GM18502 (cell line): ENCODE measurements at regions not wholly inside any gene's neighbourhood (a gene's known extent, or its start where the extent isn't known, plus 50 kb on each side); places are given as distances from the start of the nearest gene placed in this dataset.

Experiments
- ATAC-seq: cut with Tn5 transposase; IDR thresholded peaks from one replicate; pipeline ENCODE4 v1.9.1; 2021; ENCODE audit warnings: mild to moderate bottlenecking; ENCODE audit not compliant: unreplicated experiment, poor library complexity

GRCh38 chr2:7448578-7449264 is 531.5 kb downstream of the RNF144A start:
- ATAC-seq, result no peak

- ATAC-seq, result no peak
These were observed 532.1 kb downstream of the RNF144A start for GRCh38 chr2:7449298-7449697.

GRCh38 chr2:7450188-7450832 is 533.1 kb downstream of the RNF144A start:
- ATAC-seq, result no peak

- ATAC-seq, result no peak
These were observed 533.6 kb downstream of the RNF144A start for GRCh38 chr2:7450833-7451190.

GRCh38 chr2:7452110-7452876 is 535.1 kb downstream of the RNF144A start:
- no peak for ATAC-seq

DNA sequence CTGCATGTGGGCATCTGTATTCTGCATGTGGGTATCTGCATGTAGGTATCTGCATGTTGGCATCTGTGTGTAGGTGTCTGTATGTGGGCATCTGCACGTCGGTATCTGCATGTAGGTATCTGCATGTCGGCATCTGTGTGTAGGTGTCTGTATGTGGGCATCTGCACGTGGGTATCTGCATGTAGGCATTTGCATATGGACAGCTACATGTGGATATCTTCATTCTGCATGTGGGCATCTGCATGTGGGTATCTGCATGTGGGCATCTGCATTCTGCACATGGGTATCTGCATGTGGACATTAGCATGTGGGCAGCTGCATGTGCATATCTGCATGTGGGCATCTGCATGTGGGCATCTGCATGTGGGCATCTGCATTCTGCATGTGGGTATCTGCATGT is 537.4 kb downstream of the RNF144A start:
- ATAC-seq, result no peak

DNA sequence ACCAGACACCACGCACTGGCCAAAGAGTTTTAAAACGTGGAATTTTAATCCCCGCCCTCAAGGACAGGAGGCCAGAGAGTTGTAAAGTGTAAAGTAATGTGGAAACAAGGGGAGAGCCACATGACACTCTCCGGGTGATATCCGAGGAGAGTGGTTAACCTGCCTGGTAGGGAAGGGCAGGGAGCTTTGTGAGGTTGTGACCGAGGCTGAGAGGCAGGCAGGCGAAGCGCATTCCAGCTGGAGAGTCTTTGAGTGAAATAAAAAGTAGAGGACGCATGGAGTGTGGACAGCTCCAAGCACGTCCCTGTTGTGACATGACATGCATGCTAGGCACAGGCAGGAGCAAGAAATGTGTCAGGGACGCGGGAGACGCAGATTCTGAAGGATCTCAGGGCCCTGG is 539.5 kb downstream of the RNF144A start:
- ATAC-seq, result no peak

DNA sequence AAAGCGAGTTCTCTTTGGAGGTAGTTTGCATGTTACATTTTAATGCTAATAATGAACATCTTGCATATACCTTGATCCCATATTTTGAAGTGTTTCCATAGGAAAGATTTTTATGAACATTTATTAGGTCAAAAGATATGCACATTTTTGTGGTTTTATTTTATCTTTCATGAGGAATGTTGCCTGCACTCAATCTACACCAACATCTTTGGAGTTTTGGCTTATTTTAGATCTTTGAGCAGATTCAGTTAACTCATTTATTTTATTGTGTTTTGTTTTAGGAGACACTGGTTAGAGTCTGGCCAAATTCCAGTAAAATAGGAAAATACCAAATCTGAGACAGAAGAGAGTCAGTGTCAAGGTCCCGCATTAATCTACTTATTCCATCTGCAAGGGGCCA is 540.9 kb downstream of the RNF144A start:
- no peak for ATAC-seq

- ATAC-seq, result no peak
These were observed 550.7 kb downstream of the RNF144A start for GRCh38 chr2:7467782-7468447.

DNA sequence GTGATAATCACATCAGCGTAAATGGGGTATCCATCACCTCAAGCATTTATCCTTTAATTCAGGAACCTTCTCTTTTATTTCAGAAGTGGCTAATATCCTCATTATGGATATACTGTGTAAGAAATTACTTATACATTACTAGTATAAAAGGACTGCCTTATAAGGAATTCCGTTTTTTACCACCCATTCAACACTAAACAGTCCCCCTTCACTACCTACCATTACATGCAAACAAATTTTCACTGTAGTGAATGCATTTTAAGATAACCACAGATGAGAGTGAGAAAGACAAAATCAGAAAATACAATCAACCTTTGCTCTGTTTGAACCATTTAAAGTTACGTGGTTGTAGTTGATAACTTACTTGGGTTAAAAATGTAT is 551.2 kb downstream of the RNF144A start:
- ATAC-seq, result no peak

DNA sequence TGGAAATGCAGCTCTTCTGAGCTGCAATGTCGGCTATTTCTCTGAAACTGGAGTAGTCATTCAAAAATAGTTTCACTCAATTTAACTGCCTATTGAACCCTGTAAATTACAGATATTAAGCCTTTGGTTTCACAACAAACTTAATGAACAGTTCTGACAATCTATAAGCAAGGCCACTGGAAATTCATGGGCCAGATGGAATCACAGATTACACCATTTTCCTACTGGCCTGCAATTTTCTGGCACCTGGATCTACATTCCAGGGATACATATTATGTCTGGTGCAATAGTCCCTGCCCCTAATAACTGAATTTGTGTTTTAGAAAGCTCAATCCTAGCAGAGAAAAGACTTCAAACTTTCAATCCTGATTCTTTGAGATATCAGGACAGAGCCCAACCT is 551.7 kb downstream of the RNF144A start:
- no peak for ATAC-seq

GRCh38 chr2:7471185-7471584 is 554.0 kb downstream of the RNF144A start:
- no peak for ATAC-seq

DNA sequence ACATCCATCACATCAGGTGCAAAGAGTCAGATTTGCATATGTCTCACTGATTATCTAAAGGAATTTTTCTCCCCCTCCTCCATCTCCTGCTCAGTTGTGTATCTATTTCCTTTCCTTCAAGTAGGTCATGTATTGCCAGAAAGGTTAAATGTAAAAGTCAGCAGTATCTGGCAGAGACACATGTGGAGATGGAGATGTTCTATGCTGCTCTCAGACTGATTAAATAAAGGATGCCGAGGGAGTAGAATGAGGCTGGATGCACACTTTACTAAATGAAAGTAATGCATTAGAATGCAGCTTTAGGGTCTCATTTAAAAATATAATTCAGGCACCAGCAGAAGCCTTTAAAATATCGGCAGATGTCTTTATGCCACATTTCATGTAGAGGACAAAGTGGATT is 555.3 kb downstream of the RNF144A start:
- no peak for ATAC-seq

DNA sequence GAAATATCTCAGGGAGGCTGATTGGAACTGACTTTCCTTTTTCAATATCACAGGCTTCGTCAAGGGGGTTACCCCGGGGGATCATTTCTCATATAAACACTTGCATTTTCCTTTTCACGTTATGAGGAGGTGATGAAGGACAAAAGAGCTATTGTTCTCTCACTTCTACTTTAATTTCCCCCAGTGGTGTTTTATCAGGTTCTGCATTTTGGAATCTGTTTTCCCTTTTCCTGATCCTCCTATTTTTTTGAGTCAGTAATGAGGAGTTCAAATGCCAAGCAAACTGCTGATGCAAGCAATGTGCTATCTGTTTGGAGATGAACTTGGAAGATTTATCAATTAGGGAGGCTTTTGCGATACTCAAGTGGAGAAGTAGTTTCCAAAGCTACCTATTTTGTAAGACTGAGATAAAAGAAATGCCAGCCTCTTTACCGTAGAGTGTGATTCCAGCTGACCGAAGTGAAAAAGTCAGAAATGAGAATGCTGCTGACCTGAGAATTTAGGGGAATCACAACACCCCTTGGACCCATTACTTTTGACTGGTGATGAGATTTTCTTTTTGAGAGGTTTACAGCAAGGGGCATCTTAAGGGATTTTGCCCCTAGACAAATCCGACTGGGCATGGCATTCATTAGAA is 556.0 kb downstream of the RNF144A start:
- ATAC-seq, result no peak

GRCh38 chr2:7476371-7476770 is 559.2 kb downstream of the RNF144A start:
- ATAC-seq, result no peak

- ATAC-seq, result no peak
These were observed 562.4 kb downstream of the RNF144A start for GRCh38 chr2:7479603-7480002.

- ATAC-seq, result no peak
These were observed 563.2 kb downstream of the RNF144A start for GRCh38 chr2:7480431-7480830.

DNA sequence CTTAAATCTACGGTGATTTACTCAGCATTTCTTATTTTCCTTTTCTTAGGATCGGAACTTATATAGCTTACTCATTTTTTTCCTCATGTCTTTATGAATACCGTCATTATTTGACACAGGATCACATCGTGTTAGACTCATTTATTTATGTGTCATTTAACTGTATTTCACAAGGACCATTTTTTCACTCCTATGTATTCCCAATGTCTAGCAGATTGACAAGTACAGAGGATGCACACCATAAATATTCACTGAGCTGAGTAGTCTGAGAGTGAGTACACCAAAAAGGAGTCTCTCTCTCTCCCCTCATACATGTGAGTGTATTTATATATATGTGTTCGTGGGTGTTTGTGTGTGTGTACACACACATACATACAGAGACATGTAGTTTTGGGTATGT is 573.5 kb downstream of the RNF144A start:
- ATAC-seq, result no peak

DNA sequence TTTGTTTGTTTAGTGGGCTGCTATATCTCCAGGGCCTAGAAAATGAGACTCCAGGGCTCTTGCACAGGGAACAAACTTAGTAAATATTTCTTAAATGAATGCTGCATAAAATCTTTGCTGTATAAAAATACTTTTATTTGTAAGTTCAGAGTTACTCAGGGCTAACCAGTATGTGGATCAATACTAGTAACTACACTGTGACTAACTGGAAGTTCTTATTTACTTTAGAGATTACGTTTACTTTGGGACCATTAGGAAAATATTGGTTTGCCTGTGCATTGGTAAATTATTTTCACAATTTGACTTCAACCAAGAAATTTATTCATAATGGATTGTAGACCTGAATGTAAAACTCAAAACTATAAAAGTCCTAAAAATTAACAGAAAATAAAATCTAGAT is 575.5 kb downstream of the RNF144A start:
- ATAC-seq, result no peak

DNA sequence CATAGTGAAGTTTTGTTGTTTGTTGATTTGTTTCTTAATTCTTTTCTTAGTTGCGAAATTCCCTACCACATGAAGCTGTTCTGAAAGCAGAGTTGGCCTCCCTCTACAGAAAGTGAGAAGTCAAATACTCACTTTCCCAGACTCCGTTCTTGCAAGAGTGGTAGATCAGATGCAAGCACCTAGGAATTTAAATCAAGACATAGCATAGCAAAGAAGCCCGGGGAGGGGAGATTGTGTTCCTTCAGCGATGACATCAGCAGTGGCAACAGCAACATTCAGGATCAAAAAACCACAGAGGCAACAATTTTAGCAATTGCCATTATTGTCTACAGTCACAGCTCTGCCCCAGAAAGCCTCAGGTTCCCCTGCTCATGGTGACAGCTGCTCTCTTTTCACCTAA is 580.0 kb downstream of the RNF144A start:
- no peak for ATAC-seq

- no peak for ATAC-seq
These were observed 581.8 kb downstream of the RNF144A start for GRCh38 chr2:7499018-7499417.
